ENCODE measurements at regions not wholly inside any gene's neighbourhood (a gene's known extent, or its start where the extent isn't known, plus 50 kb on each side); places are given as distances from the start of the nearest gene placed in this dataset.

DNA sequence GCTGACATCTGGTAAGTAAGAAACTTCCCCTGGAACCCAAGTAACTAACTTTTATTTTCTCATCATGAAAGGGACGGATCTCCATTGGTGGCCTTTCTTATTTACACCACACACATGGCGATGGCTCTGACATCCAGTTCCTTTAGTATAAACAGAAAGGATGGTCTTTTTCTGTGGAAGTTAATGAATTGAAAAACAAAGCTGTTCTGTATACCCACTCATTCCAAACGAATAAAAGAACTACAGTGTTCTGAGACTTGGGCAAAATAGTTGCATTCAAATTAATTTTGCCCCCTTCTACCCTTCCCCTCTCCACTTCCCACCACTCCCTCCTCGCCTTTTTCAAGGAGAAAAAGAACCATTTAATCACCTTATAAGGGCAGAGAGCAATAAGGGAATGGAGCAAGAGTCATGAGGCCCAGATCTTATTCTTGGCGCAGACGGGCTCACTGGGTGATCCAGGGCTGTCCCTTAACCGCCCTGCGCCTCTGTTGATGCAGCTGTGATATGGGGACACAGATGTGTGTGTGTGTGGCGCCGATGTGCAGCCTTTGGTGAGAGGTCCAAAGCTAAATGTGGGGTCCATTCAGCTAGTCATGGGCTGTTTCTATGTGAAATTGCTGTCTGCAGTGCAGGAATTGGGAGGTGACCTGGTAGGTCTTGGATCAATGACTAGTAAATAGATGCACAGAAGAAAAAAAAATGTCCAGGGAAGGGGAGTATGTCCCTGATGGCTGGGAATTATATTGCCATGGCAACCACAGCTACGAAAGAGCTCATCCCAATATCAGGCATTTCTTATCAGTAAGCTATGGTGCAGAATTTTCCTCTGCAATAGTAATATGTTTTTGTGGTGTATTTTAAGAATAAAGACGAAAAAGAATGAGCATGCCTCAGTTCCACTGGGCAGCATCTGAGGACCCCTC lies 141.5 kb upstream of the ERCC6L2 start:
- TF ChIP-seq ZNF48 (tag by site-specific recombination; IDR thresholded peaks at IDR 0.05) (no peak), ZNF677 (tag by site-specific recombination; IDR thresholded peaks at IDR 0.05) (no peak), ZFP69B (tag by site-specific recombination; IDR thresholded peaks at IDR 0.05) (no peak), ZXDB (tag by site-specific recombination; IDR thresholded peaks at IDR 0.05) (no peak), ZNF521 (tag by site-specific recombination; IDR thresholded peaks at IDR 0.05) (no peak), ZFHX2 (tag by site-specific recombination; conservative IDR thresholded peaks at IDR 0.05) (no peak), SCRT2 (tag by site-specific recombination; IDR thresholded peaks at IDR 0.05) (no peak), ZNF292 (tag by site-specific recombination; IDR thresholded peaks at IDR 0.05; ENCODE audit: borderline replicate concordance, low read depth) (no peak), ZFP3 (tag by site-specific recombination; IDR thresholded peaks at IDR 0.05; ENCODE audit: low read depth) (no peak), ZNF624 (tag by site-specific recombination; IDR thresholded peaks at IDR 0.05) (no peak), ZNF548 (tag by site-specific recombination; IDR thresholded peaks at IDR 0.05) (no peak), ZNF473 (tag by site-specific recombination; IDR thresholded peaks at IDR 0.05) (no peak), ZNF184 (tag by site-specific recombination; IDR thresholded peaks at IDR 0.05) (no peak), KLF1 (tag by site-specific recombination; IDR thresholded peaks at IDR 0.05) (no peak), SETDB1 (IDR thresholded peaks at IDR 0.05; ENCODE audit: insufficient read length, low read length) (no peak), SP7 (tag by site-specific recombination; IDR thresholded peaks at IDR 0.05) (no peak), ZNF785 (tag by site-specific recombination; IDR thresholded peaks at IDR 0.05) (no peak)
- TF ChIP-seq, protein P1, sequence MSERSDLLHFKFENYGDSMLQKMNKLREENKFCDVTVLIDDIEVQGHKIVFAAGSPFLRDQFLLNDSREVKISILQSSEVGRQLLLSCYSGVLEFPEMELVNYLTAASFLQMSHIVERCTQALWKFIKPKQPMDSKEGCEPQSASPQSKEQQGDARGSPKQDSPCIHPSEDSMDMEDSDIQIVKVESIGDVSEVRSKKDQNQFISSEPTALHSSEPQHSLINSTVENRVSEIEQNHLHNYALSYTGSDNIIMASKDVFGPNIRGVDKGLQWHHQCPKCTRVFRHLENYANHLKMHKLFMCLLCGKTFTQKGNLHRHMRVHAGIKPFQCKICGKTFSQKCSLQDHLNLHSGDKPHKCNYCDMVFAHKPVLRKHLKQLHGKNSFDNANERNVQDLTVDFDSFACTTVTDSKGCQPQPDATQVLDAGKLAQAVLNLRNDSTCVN (tag by site-specific recombination; optimal IDR thresholded peaks at IDR 0.05), result no peak
- TF ChIP-seq, protein P2, sequence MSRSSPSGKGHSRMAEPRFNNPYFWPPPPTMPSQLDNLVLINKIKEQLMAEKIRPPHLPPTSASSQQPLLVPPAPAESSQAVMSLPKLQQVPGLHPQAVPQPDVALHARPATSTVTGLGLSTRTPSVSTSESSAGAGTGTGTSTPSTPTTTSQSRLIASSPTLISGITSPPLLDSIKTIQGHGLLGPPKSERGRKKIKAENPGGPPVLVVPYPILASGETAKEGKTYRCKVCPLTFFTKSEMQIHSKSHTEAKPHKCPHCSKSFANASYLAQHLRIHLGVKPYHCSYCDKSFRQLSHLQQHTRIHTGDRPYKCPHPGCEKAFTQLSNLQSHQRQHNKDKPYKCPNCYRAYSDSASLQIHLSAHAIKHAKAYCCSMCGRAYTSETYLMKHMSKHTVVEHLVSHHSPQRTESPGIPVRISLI (tag by site-specific recombination; IDR thresholded peaks at IDR 0.05), result no peak
- Histone ChIP-seq H3K4me3 (ENCODE audit: low read depth, low read length) (no peak overlapping the region), H3K4me1 (ENCODE audit: control insufficient read depth, insufficient read depth, low read length) (peaks cover 6% of the 10 kb centered on the region), H3K36me3 (ENCODE audit: control insufficient read depth in 2 of 2, insufficient read depth in 1 of 2, low read length in 2 of 2) (no peaks in the 10 kb centered on the region), H3K27ac (ENCODE audit: extremely low read depth, low read depth, low read length) (no peak overlapping the region), H3K9me3 (ENCODE audit: control insufficient read depth, insufficient read depth, low read depth, low read length) (no peaks in the 10 kb centered on the region)
- ChIA-PET POLR2A (interaction anchor here (0.6 kb wide), 1 partner anchor 13 kb away, joined by 3 read pairs; no protein-coding TSS in a partner anchor), CTCF (interaction anchor here (0.6 to 0.8 kb wide), 4 partner anchors 15 to 183 kb away, joined by 3 to 4 read pairs (median 3); no protein-coding TSS in a partner anchor)

DNA sequence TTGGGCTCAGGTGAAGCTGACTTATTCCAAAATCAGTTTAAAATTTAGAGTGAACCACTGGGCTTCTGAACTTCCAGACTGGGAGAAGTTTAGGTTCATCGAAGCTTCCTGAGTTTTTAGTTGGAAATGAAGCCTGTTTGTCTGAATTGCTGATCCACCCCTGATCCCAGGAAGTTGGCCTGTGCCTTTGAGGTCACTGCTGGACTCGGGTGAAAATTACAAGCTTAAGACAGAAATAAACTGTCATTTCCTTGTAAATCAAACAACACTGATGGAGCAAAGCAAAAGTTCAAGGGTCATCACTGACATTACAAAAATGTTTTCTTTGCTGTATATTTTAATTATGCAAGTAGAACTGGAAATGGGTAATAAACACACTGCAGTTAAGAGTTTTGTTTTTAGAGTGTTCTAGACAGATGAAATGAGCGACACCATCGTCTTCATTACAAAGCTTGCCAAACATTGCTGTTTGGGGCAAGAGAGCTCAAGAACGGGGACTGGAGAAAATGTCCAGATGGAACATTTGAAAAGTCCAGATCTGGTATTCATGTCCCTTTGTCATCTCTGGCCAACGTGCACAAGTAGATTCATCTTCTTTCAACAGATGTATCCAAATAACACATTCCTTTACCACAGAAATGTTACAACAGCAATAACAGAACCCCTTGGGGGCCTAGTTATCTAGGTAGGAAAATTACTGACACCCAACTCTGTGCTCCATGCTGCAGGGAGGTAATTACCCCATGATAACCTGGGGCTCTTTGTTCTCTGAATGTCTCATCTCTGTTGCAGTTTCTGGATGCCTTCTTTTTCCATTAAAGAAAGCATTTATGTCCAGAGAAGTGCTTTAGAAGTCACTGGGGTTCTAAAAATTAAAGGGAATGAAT lies 142.4 kb upstream of the ERCC6L2 start:
- POLR2A ChIA-PET, result no interaction called here
- Histone ChIP-seq H3K36me3 (ENCODE audit: control insufficient read depth in 2 of 2, insufficient read depth in 1 of 2, low read length in 2 of 2) (no peaks in the 10 kb centered on the region), H3K4me1 (ENCODE audit: control insufficient read depth, insufficient read depth, low read length) (peaks cover 9% of the 10 kb centered on the region), H3K27ac (ENCODE audit: extremely low read depth, low read depth, low read length) (no peak overlapping the region), H3K9me3 (ENCODE audit: control insufficient read depth, insufficient read depth, low read depth, low read length) (no peaks in the 10 kb centered on the region), H3K4me3 (ENCODE audit: low read depth, low read length) (no peak overlapping the region)
- CTCF ChIA-PET, result interaction anchor here (0.6 to 0.8 kb wide), 5 partner anchors 16 to 184 kb away, joined by 3 to 4 read pairs (median 3); no protein-coding TSS in a partner anchor
- TF ChIP-seq, protein P3, sequence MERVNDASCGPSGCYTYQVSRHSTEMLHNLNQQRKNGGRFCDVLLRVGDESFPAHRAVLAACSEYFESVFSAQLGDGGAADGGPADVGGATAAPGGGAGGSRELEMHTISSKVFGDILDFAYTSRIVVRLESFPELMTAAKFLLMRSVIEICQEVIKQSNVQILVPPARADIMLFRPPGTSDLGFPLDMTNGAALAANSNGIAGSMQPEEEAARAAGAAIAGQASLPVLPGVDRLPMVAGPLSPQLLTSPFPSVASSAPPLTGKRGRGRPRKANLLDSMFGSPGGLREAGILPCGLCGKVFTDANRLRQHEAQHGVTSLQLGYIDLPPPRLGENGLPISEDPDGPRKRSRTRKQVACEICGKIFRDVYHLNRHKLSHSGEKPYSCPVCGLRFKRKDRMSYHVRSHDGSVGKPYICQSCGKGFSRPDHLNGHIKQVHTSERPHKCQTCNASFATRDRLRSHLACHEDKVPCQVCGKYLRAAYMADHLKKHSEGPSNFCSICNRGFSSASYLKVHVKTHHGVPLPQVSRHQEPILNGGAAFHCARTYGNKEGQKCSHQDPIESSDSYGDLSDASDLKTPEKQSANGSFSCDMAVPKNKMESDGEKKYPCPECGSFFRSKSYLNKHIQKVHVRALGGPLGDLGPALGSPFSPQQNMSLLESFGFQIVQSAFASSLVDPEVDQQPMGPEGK (tag by site-specific recombination; IDR thresholded peaks at IDR 0.05), result no peak
- TF ChIP-seq TRIM28 (IDR thresholded peaks at IDR 0.05; ENCODE audit: borderline replicate concordance, low read length) (0 out of 2 replicates have a peak, but pooled peaks have one; percentile 28), ZNF146 (tag by site-specific recombination; IDR thresholded peaks at IDR 0.05) (no peak)
